ENCODE measurements at regions not wholly inside any gene's neighbourhood (a gene's known extent, or its start where the extent isn't known, plus 50 kb on each side); places are given as distances from the start of the nearest gene placed in this dataset.

- DNase-seq (ENCODE audit: insufficient read length, low spot score) (no peak), FAIRE-seq (no peak)
- TF ChIP-seq, protein P1, sequence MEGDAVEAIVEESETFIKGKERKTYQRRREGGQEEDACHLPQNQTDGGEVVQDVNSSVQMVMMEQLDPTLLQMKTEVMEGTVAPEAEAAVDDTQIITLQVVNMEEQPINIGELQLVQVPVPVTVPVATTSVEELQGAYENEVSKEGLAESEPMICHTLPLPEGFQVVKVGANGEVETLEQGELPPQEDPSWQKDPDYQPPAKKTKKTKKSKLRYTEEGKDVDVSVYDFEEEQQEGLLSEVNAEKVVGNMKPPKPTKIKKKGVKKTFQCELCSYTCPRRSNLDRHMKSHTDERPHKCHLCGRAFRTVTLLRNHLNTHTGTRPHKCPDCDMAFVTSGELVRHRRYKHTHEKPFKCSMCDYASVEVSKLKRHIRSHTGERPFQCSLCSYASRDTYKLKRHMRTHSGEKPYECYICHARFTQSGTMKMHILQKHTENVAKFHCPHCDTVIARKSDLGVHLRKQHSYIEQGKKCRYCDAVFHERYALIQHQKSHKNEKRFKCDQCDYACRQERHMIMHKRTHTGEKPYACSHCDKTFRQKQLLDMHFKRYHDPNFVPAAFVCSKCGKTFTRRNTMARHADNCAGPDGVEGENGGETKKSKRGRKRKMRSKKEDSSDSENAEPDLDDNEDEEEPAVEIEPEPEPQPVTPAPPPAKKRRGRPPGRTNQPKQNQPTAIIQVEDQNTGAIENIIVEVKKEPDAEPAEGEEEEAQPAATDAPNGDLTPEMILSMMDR (IDR thresholded peaks at IDR 0.05; ENCODE audit: insufficient read depth, missing control alignments) = no peak
Measured at GRCh38 chr2:120877409-120877808, 141.7 kb downstream of the GLI2 start.

DNA sequence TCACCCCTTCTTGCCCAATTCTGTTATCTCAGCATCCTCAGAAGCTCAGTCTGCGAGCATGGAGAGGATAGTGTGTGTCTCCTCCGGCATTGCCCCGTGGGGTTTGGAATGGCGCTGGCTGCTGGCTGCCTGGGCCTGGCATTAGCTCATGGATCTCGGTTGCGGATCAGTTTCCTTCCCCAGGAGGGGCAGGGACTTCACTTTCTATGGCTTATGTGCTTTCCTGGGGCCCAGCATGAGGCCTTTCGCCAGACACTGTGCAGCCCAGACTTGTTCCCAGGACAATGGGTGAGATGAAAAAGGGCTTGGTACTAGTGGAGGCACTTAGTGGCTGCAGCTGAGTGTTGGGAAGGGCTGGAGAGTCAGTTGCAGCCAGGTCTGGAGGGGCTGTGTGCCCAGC, 143.3 kb downstream of the GLI2 start:
- no peak for FAIRE-seq
- DNase-seq (ENCODE audit: insufficient read length, low spot score) = no peak
- TF ChIP-seq, protein P1 (IDR thresholded peaks at IDR 0.05; ENCODE audit: insufficient read depth, missing control alignments) = no peak

GRCh38 chr2:120879431-120880295, 144.0 kb downstream of the GLI2 start:
- TF ChIP-seq, protein P1 (IDR thresholded peaks at IDR 0.05; ENCODE audit: insufficient read depth, missing control alignments) = no peak
- FAIRE-seq = no peak

GRCh38 chr2:120880381-120880780, 144.7 kb downstream of the GLI2 start:
- TF ChIP-seq, protein P1 (IDR thresholded peaks at IDR 0.05; ENCODE audit: insufficient read depth, missing control alignments) = no peak
- DNase-seq (ENCODE audit: insufficient read length, low spot score) (no peak), FAIRE-seq (no peak)

More at GRCh38 chr2:120879431-120880295, 144.0 kb downstream of the GLI2 start:
- DNase-seq (ENCODE audit: insufficient read length, low spot score) = no peak

- FAIRE-seq (no peak), DNase-seq (ENCODE audit: insufficient read length, low spot score) (no peak)
- TF ChIP-seq, protein P1 (IDR thresholded peaks at IDR 0.05; ENCODE audit: insufficient read depth, missing control alignments) = no peak
Measured at GRCh38 chr2:120881981-120882788, 146.5 kb downstream of the GLI2 start.

- no peak for DNase-seq (ENCODE audit: insufficient read length, low spot score)
- FAIRE-seq = no peak
- TF ChIP-seq, protein P1 (IDR thresholded peaks at IDR 0.05; ENCODE audit: insufficient read depth, missing control alignments) = peak; percentile 37
Measured at GRCh38 chr2:120883607-120884440, 148.2 kb downstream of the GLI2 start.

All from D721Med (cell line).